Neural cell (in vitro differentiated cells): ENCODE measurements at regions not wholly inside any gene's neighbourhood (a gene's known extent, or its start where the extent isn't known, plus 50 kb on each side); places are given as distances from the start of the nearest gene placed in this dataset.

Experiments used
- CTCF ChIP-seq: fragments of 450-650 bp; IDR thresholded peaks from 2 replicates; pipeline ENCODE4 v1.5.1; 2014; ENCODE audit warnings: antibody characterized with exemption, mild to moderate bottlenecking, moderate library complexity; ENCODE audit not compliant: poor library complexity, severe bottlenecking
- EP300 ChIP-seq: fragments of 450-650 bp; conservative IDR thresholded peaks from 2 replicates; pipeline ENCODE4 v1.6.1; 2014; ENCODE audit warnings: antibody characterized with exemption, mild to moderate bottlenecking, moderate library complexity; ENCODE audit not compliant: poor library complexity, severe bottlenecking
- EZH2 ChIP-seq: fragments of 200-600, 300-800 bp; shearing (Covaris generic), sonication (generic); IDR thresholded peaks from 2 replicates; pipeline ENCODE4 v1.6.1; 2014; ENCODE audit warnings: antibody characterized with exemption, low read length, borderline replicate concordance, mild to moderate bottlenecking; ENCODE audit not compliant: insufficient read depth, poor library complexity, severe bottlenecking
- POLR2AphosphoS5 ChIP-seq: IDR thresholded peaks from 2 replicates; pipeline ENCODE4 v1.6.1; 2012
- REST ChIP-seq: IDR thresholded peaks from 2 replicates; pipeline ENCODE4 v1.6.1; 2012; ENCODE audit warnings: borderline replicate concordance
- TAF1 ChIP-seq: IDR thresholded peaks from 2 replicates; pipeline ENCODE4 v1.6.1; 2012; ENCODE audit warnings: low read depth

GRCh38 chr7:136193940-136194339, 216.8 kb upstream of the MTPN start:
- TF ChIP-seq CTCF (no peak), EP300 (no peak), REST (no peak), POLR2AphosphoS5 (no peak), EZH2 (no peak), TAF1 (no peak)
